ENCODE measurements at regions not wholly inside any gene's neighbourhood (a gene's known extent, or its start where the extent isn't known, plus 50 kb on each side); places are given as distances from the start of the nearest gene placed in this dataset.

GRCh38 chr5:4150067-4150466 is 554.4 kb downstream of the IRX1 start:
- TF ChIP-seq CTCF (conservative IDR thresholded peaks at IDR 0.05; ENCODE audit: control insufficient read depth, insufficient read depth, low read depth, low read length), result no peak
- no peak overlapping the region for H3K4me3 ChIP-seq (ENCODE audit: control insufficient read depth, low read depth, low read length)
- DNase-seq (ENCODE audit: low read depth), result no peak

GRCh38 chr5:4156153-4156552 is 560.5 kb downstream of the IRX1 start:
- H3K4me3 ChIP-seq (ENCODE audit: control insufficient read depth, low read depth, low read length), result no peak overlapping the region
- no peak for TF ChIP-seq CTCF (conservative IDR thresholded peaks at IDR 0.05; ENCODE audit: control insufficient read depth, insufficient read depth, low read depth, low read length)
- DNase-seq (ENCODE audit: low read depth), result no peak

- DNase-seq (ENCODE audit: low read depth), result no peak
- no peak overlapping the region for H3K4me3 ChIP-seq (ENCODE audit: control insufficient read depth, low read depth, low read length)
- no peak for TF ChIP-seq CTCF (conservative IDR thresholded peaks at IDR 0.05; ENCODE audit: control insufficient read depth, insufficient read depth, low read depth, low read length)
These were observed 561.3 kb downstream of the IRX1 start for GRCh38 chr5:4156889-4157288.

GRCh38 chr5:4158750-4159447 is 563.3 kb downstream of the IRX1 start:
- no peak for TF ChIP-seq CTCF (conservative IDR thresholded peaks at IDR 0.05; ENCODE audit: control insufficient read depth, insufficient read depth, low read depth, low read length)
- DNase-seq (ENCODE audit: low read depth), result no peak
- no peak overlapping the region for H3K4me3 ChIP-seq (ENCODE audit: control insufficient read depth, low read depth, low read length)

DNA sequence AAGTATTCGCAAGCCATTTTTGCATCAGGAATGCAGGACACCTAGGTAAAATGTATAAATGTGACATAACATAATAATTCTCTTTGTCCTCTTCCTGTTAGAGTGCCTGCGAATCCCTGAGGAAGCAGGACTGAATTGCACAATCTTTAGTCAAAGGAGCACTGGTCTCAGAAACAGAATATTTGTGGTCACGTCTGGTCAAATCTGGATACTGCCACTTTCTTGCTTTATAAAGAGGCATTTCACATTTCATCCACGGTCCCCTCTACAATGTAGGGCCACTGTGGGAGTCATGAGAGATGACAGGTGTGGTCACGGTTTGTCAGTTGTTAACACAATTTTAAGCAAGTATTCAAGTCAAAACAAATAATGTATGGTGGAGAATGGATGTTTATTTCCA is 564.0 kb downstream of the IRX1 start:
- no peak for TF ChIP-seq CTCF (conservative IDR thresholded peaks at IDR 0.05; ENCODE audit: control insufficient read depth, insufficient read depth, low read depth, low read length)
- DNase-seq (ENCODE audit: low read depth), result no peak
- H3K4me3 ChIP-seq (ENCODE audit: control insufficient read depth, low read depth, low read length), result no peak overlapping the region

DNA sequence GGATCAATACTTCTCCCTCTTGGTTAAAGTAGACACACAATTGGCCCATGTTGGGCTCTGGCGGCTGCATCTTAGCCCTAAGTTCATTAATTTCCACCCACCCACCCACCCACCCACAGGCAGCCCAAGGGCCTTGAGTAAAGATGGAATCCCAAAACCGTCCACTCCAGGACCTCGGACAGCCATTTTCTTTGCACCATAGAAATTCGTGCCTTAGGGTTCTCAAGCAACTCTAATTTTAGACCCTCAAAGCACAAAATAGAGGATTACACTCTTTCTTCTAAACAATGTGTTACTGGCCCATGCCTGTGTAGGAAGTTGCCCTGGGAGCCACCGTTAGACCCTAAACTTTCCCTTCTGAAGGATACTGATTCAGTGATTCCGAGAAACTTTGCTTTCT is 568.5 kb downstream of the IRX1 start:
- no peak for DNase-seq (ENCODE audit: low read depth)
- TF ChIP-seq CTCF (conservative IDR thresholded peaks at IDR 0.05; ENCODE audit: control insufficient read depth, insufficient read depth, low read depth, low read length), result no peak

GRCh38 chr5:4180703-4181102 is 585.1 kb downstream of the IRX1 start:
- no peak for TF ChIP-seq CTCF (conservative IDR thresholded peaks at IDR 0.05; ENCODE audit: control insufficient read depth, insufficient read depth, low read depth, low read length)
- no peak for DNase-seq (ENCODE audit: low read depth)
- H3K4me3 ChIP-seq (ENCODE audit: control insufficient read depth, low read depth, low read length), result no peak overlapping the region

More for the DNA sequence above, 568.5 kb downstream of the IRX1 start:
- no peak overlapping the region for H3K4me3 ChIP-seq (ENCODE audit: control insufficient read depth, low read depth, low read length)
